HCT116 (cell line): ENCODE measurements at regions not wholly inside any gene's neighbourhood (a gene's known extent, or its start where the extent isn't known, plus 50 kb on each side); places are given as distances from the start of the nearest gene placed in this dataset.

Experiments
- ATAC-seq: fragments of 200-7000 bp; cut with Tn5 transposase; 2 replicates; pipeline ENCODE4 v1.9.1; 2020; ENCODE audit warnings: mild to moderate bottlenecking, moderate library complexity
- BruUV-seq: library from RNA; stranded (reverse); fragments of 400-500 nt; replicated peaks from 2 replicates; lab custom pipeline; 2021; lab: Mats Ljungman, UMichigan
- CTCF ChIA-PET: fragments of 300-600 bp; sonication (Branson Sonifier 250); formaldehyde crosslinking; loops from one replicate; lab custom pipeline; 2021; ENCODE audit warnings: antibody characterized with exemption; lab: Charles Lee
- POLR2A ChIA-PET: fragments of 300-600, 350-600 bp; sonication (Branson Sonifier 250); formaldehyde crosslinking; loops from one replicate; lab custom pipeline; 2021; ENCODE audit warnings: antibody characterized with exemption; lab: Charles Lee
- RAD21 ChIA-PET, 2 experiments: fragments of 300-600 bp; sonication (Branson Sonifier 250); formaldehyde crosslinking; loops; one replicate each; lab custom pipeline; 2023; ENCODE audit warnings: low total read pairs in 2 of 2; ENCODE audit not compliant: uncharacterized antibody in 2 of 2, unreplicated experiment in 2 of 2, low non-redundant PET in 1 of 2; lab: Charles Lee
- DNase-seq: peaks from one replicate; pipeline ENCODE4 v3.0.0-alpha.2; 2010; ENCODE audit warnings: low read depth, low spot score
- H2AFZ ChIP-seq: fragments of 200-600 bp; shearing (Covaris generic), sonication (generic); 2 replicates; pipeline ENCODE4 v1.6.1; 2017; ENCODE audit warnings: low read depth, mixed run types, mixed read lengths, antibody characterized with exemption, low read length; ENCODE audit not compliant: poor library complexity, severe bottlenecking
- H3K27ac ChIP-seq: 2 replicates; pipeline ENCODE4 v1.5.1; 2012; ENCODE audit warnings: low read depth, low read length
- H3K27me3 ChIP-seq: fragments of 200-600 bp; sonication (generic); 2 replicates; pipeline ENCODE4 v1.6.1; 2016; ENCODE audit warnings: mixed run types, low read length, mixed read lengths; ENCODE audit not compliant: insufficient read depth
- H3K36me3 ChIP-seq, 2 experiments: fragments of 200-500 bp in 1 of 2; fragments of 200-600 bp in 1 of 2; sonication (Bioruptor generic) in 1 of 2; sonication (generic) in 1 of 2; 2 replicates each; pipeline versions ENCODE4 v1.5.1 to v1.6.1; 2014 to 2016; ENCODE audit warnings: low read length in 2 of 2, inconsistent platforms in 1 of 2, mixed read lengths in 1 of 2, mixed run types in 1 of 2; ENCODE audit not compliant: insufficient read depth in 2 of 2, control insufficient read depth in 1 of 2
- H3K4me1 ChIP-seq, 2 experiments: fragments of 200-600 bp in 1 of 2; sonication (generic) in 1 of 2; 2 replicates each; pipeline versions ENCODE4 v1.5.1 to v1.6.1; 2012 to 2017; ENCODE audit warnings: low read length in 2 of 2, inconsistent platforms in 1 of 2, mild to moderate bottlenecking in 1 of 2, mixed read lengths in 1 of 2, mixed run types in 1 of 2, moderate library complexity in 1 of 2; ENCODE audit not compliant: insufficient read depth in 2 of 2, control insufficient read depth in 1 of 2
- H3K4me2 ChIP-seq: fragments of 200-600 bp; sonication (generic); 2 replicates; pipeline ENCODE4 v1.6.1; 2017; ENCODE audit warnings: mixed run types, low read length, mixed read lengths
- H3K4me3 ChIP-seq, 2 experiments: fragments of 200-600 bp in 1 of 2; sonication (generic) in 1 of 2; replicated peaks in 1 of 2; 2 replicates each; pipeline ENCODE4 v1.5.1; 2011 to 2016; ENCODE audit warnings: low read length in 2 of 2, control low read depth in 1 of 2, low read depth in 1 of 2, mild to moderate bottlenecking in 1 of 2, mixed read lengths in 1 of 2, mixed run types in 1 of 2
- H3K79me2 ChIP-seq: fragments of 200-600 bp; sonication (generic); 2 replicates; pipeline ENCODE4 v1.6.1; 2017; ENCODE audit warnings: mild to moderate bottlenecking, mixed run types, low read length, moderate library complexity, mixed read lengths; ENCODE audit not compliant: insufficient read depth
- H3K9ac ChIP-seq: fragments of 200-600 bp; sonication (generic); 2 replicates; pipeline ENCODE4 v1.6.1; 2016; ENCODE audit warnings: low read length, mixed read lengths
- H3K9me2 ChIP-seq: fragments of 200-600 bp; sonication (generic), shearing (Covaris generic); 2 replicates; pipeline ENCODE4 v1.6.1; 2017; ENCODE audit warnings: mixed run types, mild to moderate bottlenecking, moderate library complexity; ENCODE audit not compliant: insufficient read depth
- H3K9me3 ChIP-seq, 2 experiments: fragments of 200-500 bp in 1 of 2; fragments of 200-600 bp in 1 of 2; sonication (Bioruptor generic) in 1 of 2; sonication (generic) in 1 of 2; 2 replicates each; pipeline ENCODE4 v1.6.1; 2014 to 2017; ENCODE audit warnings: low read length in 2 of 2, mixed read lengths in 2 of 2, inconsistent platforms in 1 of 2, low read depth in 1 of 2, mild to moderate bottlenecking in 1 of 2, mixed run types in 1 of 2, moderate library complexity in 1 of 2; ENCODE audit not compliant: control insufficient read depth in 1 of 2, insufficient read depth in 1 of 2
- H4K20me1 ChIP-seq: fragments of 200-600 bp; sonication (generic), shearing (Covaris generic); 2 replicates; pipeline ENCODE4 v1.6.1; 2017; ENCODE audit warnings: mixed run types, mild to moderate bottlenecking, moderate library complexity; ENCODE audit not compliant: insufficient read depth
- CBX3 ChIP-seq: IDR thresholded peaks from 2 replicates; pipeline ENCODE4 v1.6.1; 2012; ENCODE audit warnings: low read depth
- CTCF ChIP-seq, 3 experiments: fragments of 200-600 bp in 1 of 3; sonication (generic) in 1 of 3; IDR thresholded peaks in 2 of 3; conservative IDR thresholded peaks in 1 of 3; 2 replicates each; pipeline ENCODE4 v1.5.1; 2012 to 2017; ENCODE audit warnings: low read depth in 2 of 3, low read length in 2 of 3, antibody characterized with exemption in 1 of 3, borderline replicate concordance in 1 of 3, control low read depth in 1 of 3, mild to moderate bottlenecking in 1 of 3, mixed read lengths in 1 of 3, mixed run types in 1 of 3, moderate library complexity in 1 of 3; ENCODE audit not compliant: insufficient read depth in 1 of 3
- ELF1 ChIP-seq: IDR thresholded peaks from 2 replicates; pipeline ENCODE4 v1.6.1; 2012; ENCODE audit warnings: low read depth, borderline replicate concordance
- EZH2phosphoT487 ChIP-seq: fragments of 200-600 bp; IDR thresholded peaks from 2 replicates; pipeline ENCODE4 v1.6.1; 2018; ENCODE audit warnings: antibody characterized with exemption, borderline replicate concordance
- FOSL1 ChIP-seq: IDR thresholded peaks from 2 replicates; pipeline ENCODE4 v1.6.1; 2012; ENCODE audit warnings: low read depth
- MAX ChIP-seq: IDR thresholded peaks from 2 replicates; pipeline ENCODE4 v1.6.1; 2012
- POLR2A ChIP-seq: IDR thresholded peaks from 2 replicates; pipeline ENCODE4 v1.7.0; 2011; ENCODE audit warnings: borderline replicate concordance; ENCODE audit not compliant: insufficient read depth, insufficient read length; ENCODE audit errors: extremely low read depth
- POLR2AphosphoS5 ChIP-seq: IDR thresholded peaks from 2 replicates; pipeline ENCODE4 v1.6.1; 2011; ENCODE audit warnings: mild to moderate bottlenecking, low read depth, low read length, moderate library complexity
- RAD21 ChIP-seq: IDR thresholded peaks from 2 replicates; pipeline ENCODE4 v1.6.1; 2012; ENCODE audit warnings: low read depth, mild to moderate bottlenecking
- REST ChIP-seq: IDR thresholded peaks from 2 replicates; pipeline ENCODE4 v1.6.1; 2012; ENCODE audit warnings: low read depth
- SIN3A ChIP-seq: IDR thresholded peaks from 2 replicates; pipeline ENCODE4 v1.6.1; 2012; ENCODE audit warnings: low read depth
- SP1 ChIP-seq: IDR thresholded peaks from 2 replicates; pipeline ENCODE4 v1.6.1; 2012; ENCODE audit warnings: low read depth
- SRF ChIP-seq: IDR thresholded peaks from 2 replicates; pipeline ENCODE4 v1.6.1; 2012; ENCODE audit warnings: low read depth
- TCF7L2 ChIP-seq: IDR thresholded peaks from 2 replicates; pipeline ENCODE4 v1.7.0; 2011; ENCODE audit warnings: borderline replicate concordance, inconsistent platforms; ENCODE audit not compliant: insufficient read depth, insufficient read length; ENCODE audit errors: extremely low read depth
- YY1 ChIP-seq: IDR thresholded peaks from 2 replicates; pipeline ENCODE4 v1.6.1; 2011; ENCODE audit warnings: low read length, low read depth, moderate library complexity, mild to moderate bottlenecking; ENCODE audit not compliant: insufficient replicate concordance; ENCODE audit errors: extremely low read depth
- ZBTB33 ChIP-seq: IDR thresholded peaks from 2 replicates; pipeline ENCODE4 v1.6.1; 2011; ENCODE audit warnings: mild to moderate bottlenecking, low read length, moderate library complexity; ENCODE audit not compliant: insufficient replicate concordance; ENCODE audit errors: extremely low read depth
- ZFX ChIP-seq: fragments of 450-650 bp; IDR thresholded peaks from 2 replicates; pipeline ENCODE4 v1.6.1; 2017
- ZNF274 ChIP-seq: fragments of 200-500 bp; sonication (Bioruptor generic); IDR thresholded peaks from 2 replicates; pipeline ENCODE4 v1.6.1; 2014; ENCODE audit warnings: mild to moderate bottlenecking, low read depth, low read length, inconsistent platforms
- intact Hi-C: fragments of 100-400 bp; cut with micrococcal nuclease; formaldehyde crosslinking; loops from 2 replicates; pipeline ENCODE4 v1.10.0; 2022

GRCh38 chr2:139031722-139032121 is 251.5 kb upstream of the NXPH2 start:
- Histone ChIP-seq H3K9ac (no peak overlapping the region), H3K27ac (no peak overlapping the region), H3K27me3 (no peaks in the 10 kb centered on the region), H3K36me3 (no peaks in the 10 kb centered on the region), H3K9me2 (no peaks in the 10 kb centered on the region), H3K9me3 (no peaks in the 10 kb centered on the region), H4K20me1 (no peaks in the 10 kb centered on the region), H2AFZ (peak overlapping the region; percentile 54), H3K79me2 (no peaks in the 10 kb centered on the region), H3K4me2 (no peak overlapping the region), H3K4me3 (no peak overlapping the region), H3K4me1 (peaks cover 0 to 4% of the 10 kb centered on the region in 2 experiments; a peak in 1 of 4 replicates)
- peak; percentile 94 for ATAC-seq
- TF ChIP-seq ELF1 (no peak), ZNF274 (no peak), ZFX (no peak), SP1 (no peak), YY1 (no peak), TCF7L2 (no peak), MAX (no peak), EZH2phosphoT487 (no peak), POLR2AphosphoS5 (no peak), SIN3A (no peak), RAD21 (peak; percentile 84), SRF (no peak), REST (no peak), ZBTB33 (no peak), CTCF (IDR thresholded peaks at IDR 0.05 in 2 of 3, conservative IDR thresholded peaks at IDR 0.05 in 1 of 3; ENCODE audit: borderline replicate concordance in 1 of 3, insufficient read depth in 1 of 3, low read depth in 2 of 3, low read length in 2 of 3) (peak; percentile 27 to 58 (median 54); a peak in 4 of 6 replicates), POLR2A (no peak), FOSL1 (no peak), CBX3 (no peak)
- no TSS peak for BruUV-seq
- RAD21 ChIA-PET: interaction anchor here (1.4 to 1.8 kb wide), 2 partner anchors 109 to 185 kb away, joined by 3 to 7 read pairs; no protein-coding TSS in a partner anchor
- CTCF ChIA-PET: interaction anchor here (1.0 to 2.7 kb wide), 8 partner anchors 27 to 1165 kb away, joined by 3 to 27 read pairs (median 4); no protein-coding TSS in a partner anchor
- peak; percentile 48 for DNase-seq
- intact Hi-C loops: loop anchor here (1.0 to 5.0 kb wide), 2 partner anchors 108 to 184 kb away; no protein-coding TSS in a partner anchor
- POLR2A ChIA-PET: no interaction called here
